ENCODE measurements at regions not wholly inside any gene's neighbourhood (a gene's known extent, or its start where the extent isn't known, plus 50 kb on each side); places are given as distances from the start of the nearest gene placed in this dataset.
"Not testable (repeated sequence)": the region's sequence is repeated elsewhere in the genome, so short reads cannot be mapped to it uniquely, and the experiment has no call there.

DNA sequence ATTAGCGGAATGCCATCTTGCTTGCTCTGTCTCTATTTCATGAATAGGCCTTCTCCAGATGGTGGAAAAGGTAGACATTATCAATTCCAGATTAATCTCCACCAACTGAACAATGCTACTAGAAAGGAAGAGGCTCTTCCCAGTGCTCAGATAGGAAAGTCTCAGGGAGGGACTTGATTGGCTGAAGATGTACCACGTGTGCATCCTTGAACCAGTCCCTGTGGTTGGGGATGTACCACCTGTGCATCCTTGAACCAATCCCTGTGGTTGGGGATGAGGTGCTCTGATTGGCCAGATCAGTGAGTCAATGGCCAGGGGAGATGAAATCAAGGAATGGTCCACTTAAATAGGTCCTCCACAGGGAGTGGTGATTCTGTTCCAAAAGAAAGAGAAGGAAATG is 246.2 kb downstream of the NPIPA7 start:
- not testable (repeated sequence) for DNase-seq

DNA sequence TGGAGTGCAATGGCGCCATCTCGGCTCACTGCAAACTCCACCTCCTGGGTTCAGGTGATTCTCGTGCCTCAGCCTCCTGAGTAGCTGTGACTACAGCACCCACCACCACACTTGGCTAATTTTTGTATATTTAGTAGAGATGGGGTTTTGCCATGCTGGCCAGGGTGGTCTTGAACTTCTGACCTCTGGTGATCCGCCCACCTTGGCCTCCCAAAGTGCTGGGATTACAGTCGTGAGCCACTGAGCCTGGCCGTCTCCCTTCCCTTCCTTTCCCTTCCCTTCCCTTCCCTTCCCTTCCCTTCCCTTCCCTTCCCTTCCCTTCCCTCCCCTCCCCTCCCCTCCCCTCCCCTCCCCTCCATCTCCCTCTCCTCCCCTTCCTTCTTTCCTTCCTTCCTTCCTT is 248.9 kb downstream of the NPIPA7 start:
- not testable (repeated sequence) for DNase-seq

GRCh38 chr16:16638231-16638630 is 259.3 kb downstream of the NPIPA7 start:
- not testable (repeated sequence) for DNase-seq

GRCh38 chr16:16638714-16639113 is 259.8 kb downstream of the NPIPA7 start:
- not testable (repeated sequence) for DNase-seq

- DNase-seq = not testable (repeated sequence)
These were observed 264.9 kb downstream of the NPIPA7 start for GRCh38 chr16:16643828-16644227.

DNA sequence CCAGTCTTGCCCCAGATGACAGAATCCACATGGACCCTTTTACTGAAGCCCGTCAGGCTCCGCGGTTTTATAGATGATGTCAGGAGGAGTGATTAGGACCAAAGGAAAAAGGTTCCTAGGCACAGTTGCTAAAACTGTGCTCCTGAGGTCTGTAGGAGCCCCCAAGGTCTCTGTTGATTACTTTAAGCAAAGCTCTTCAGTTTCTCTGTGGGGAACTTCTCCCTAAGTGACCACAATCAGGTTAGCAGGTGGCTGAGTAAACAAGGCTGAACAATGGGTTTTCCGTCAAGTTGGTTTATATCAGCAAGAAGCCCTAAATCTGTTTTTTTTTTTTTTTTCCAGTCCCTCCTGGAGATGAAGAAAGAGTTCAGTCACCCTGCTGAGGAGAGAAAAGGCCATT is 269.1 kb downstream of the NPIPA7 start:
- DNase-seq = not testable (repeated sequence)

DNA sequence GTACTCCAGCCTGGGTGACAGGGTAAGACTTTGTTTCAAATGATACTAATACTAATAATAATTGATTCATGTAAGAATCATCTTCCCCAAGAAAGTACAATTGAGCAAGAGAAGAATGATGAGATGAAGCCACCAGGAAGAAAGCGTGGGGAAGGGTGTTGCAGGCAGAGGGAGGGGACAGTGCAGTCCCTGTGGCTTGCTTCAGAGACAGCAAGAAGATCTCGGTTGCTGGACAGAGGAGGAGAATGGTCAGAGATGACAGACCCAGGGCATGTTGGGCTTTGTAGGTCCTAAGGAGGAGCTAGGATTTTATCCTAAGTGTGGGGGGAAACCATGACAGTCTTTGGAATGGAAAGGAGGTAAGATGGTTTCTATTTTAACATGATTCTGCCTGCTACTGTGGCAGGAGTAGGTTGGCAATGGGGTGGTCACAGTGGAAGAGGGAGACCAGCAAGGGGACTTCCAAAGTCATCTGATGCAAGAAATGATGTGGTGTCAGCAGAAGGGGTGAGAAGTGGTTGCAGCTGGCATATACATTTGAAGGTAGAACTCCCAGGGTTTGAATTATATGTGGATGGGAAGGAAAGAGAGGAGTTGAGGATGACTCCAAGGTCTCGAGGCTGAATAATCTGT is 293.4 kb downstream of the NPIPA7 start:
- not testable (repeated sequence) for DNase-seq

GRCh38 chr16:16674820-16675219 is 295.9 kb downstream of the NPIPA7 start:
- not testable (repeated sequence) for DNase-seq

DNA sequence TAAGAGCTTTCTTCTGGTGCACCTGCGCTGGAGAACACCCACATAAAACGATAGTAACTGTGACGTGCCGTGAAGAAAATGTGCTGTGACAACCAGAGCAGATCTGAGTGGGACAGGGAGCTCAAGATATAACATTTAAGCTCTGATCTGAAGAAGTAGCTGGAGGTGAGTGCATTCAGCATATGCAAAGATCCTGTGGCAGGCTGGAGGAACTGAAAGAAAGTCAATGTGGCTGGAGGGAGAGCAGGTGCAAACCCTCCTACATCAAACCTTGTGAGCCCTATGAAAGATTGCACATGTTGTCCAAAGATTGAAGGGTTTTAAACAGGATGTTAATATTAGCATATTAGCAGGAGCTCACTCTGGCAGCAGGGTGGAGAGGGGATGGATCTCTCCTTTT is 342.9 kb downstream of the NPIPA7 start:
- DNase-seq = not testable (repeated sequence)

- not testable (repeated sequence) for DNase-seq
These were observed 343.7 kb downstream of the NPIPA7 start for GRCh38 chr16:16722666-16723065.

DNA sequence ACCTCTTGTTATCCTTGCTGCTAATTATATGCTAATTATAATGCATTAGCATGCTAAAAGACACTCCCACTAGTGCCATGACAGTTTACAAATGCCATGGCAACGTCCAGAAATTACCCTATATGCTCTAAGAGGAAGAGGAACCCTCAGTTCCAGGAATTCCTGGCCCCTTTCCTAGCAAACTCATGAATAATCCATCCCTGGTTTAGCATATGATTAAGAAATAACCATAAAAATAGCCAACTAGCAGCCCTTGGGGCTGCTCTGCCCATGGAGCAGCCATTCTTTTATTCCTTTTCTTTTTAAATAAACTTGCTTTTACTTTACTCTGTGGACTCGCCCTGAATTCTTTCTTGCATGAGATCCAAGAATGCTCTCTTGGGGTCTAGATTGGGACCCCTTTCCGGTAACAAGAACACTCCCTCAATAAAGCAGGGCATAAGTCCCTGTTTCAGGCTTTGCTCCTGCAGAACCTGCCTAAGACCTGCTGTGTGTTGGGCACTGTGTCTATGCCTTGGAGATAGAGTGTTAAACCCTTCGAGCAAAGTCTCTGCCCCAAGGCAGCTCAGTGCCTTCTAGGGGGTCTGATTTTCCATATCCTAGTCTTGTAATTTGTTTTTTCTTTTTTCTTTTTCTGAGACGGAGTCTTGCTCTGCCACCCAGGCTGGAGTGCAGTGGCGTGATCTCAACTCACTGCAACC is 345.0 kb downstream of the NPIPA7 start:
- not testable (repeated sequence) for DNase-seq

GRCh38 chr16:16727048-16727447 is 348.1 kb downstream of the NPIPA7 start:
- DNase-seq = not testable (repeated sequence)

GRCh38 chr16:16742573-16742972 is 363.6 kb downstream of the NPIPA7 start:
- not testable (repeated sequence) for DNase-seq

DNA sequence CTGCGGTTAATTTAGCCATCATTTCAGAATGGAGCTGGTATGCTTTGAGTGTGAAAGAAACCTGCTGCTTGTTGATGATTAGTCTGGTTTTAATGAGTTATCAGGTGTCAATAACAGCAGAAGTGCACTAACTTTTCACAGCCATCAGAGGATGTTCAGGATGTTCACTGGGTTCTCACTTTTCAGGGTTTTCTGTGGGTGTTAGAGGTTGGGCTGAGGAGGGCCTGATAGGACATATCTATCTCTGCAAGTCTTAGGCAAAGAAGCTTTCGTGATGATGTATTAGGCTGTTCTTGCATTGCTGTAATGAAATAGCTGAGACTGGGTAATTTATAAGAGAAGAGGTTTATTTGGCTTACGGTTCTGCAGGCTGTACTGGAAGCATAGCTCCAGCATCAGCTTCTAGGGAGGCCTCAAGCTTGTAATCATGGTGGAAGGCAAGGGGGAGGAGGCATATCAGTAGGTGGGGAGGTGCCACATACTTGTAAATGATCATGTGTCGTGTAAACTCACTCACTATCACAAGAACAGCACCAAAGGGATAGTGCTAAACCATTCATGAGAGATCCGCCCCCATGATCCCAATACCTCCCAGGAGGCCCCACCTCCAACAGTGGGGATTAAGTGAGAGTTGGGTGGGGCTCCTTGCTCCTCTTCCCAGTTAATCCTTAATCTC is 376.2 kb downstream of the NPIPA7 start:
- DNase-seq = not testable (repeated sequence)

DNA sequence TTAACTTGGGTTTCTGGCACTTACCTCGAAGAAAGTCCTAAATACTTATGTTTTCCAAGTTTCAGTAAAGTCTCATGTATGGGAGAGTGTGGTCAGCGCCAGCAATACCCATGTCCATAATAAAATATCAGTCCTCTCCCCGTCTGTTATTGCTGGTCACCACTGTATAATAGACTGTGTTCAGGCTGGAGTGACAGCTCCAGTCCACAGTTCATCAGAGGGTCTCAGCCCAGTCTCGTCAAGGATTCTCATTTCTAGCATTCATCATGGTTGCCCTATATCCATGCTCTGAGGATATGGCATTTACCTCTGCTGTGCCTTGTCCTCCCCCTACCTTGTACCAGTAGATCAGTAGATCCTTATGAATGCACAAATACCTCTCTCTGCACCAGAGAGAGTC is 384.5 kb downstream of the NPIPA7 start:
- DNase-seq = no peak

DNA sequence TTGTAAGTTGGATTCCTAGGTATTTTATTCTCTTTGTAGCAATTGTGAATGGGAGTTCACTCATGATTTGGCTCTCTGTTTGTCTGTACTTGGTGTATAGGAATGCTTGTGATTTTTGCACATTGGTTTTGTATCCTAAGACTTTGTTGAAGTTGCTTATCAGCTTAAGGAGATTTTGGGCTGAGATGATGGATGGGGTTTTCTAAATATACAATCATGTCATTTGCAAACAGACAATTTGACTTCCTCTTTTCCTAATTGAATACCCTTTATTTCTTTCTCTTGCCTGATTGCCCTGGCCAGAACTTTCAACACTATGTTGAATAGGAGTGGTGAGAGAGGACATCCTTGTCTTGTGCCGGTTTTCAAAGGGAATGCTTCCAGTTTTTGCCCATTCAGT is 391.8 kb downstream of the NPIPA7 start:
- DNase-seq = not testable (repeated sequence)

DNA sequence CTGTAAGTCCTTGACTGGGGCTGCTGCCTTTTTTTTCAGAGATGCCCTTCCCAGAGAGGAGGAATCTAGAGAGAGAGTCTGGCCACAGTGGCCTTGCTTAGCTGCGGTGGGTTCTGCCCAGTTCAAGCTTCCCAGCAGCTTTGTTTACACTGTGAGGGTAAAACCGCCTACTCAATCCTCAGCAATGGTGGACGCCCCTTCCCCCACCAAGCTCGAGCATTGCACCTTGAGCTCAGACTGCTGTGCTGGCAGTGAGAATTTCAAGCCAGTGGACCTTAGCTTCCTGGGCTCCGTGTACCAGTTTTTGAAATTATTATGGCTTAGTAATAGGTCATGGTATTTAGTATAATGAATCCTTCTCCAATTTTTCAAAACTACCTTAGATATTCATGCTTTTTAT is 395.4 kb downstream of the NPIPA7 start:
- no peak for DNase-seq

DNA sequence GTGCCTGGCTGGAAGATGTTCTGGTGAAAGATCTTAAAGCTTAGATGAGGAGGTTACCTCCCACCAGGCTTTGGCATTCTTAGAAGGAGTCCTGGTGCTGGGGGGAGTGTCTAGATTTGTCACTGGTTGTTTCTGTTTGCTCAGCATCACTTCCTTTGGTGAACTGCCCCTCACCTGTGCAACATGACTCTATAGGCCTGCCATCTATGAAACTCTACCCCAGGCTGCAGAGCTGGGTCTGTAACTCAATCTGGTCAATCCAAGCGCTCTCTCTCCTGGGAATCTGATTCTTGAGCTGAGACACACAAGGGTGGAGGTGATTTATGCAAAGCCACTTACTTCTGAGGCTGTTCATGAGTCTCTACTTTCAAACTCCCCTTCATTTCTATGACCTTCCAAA is 399.4 kb downstream of the NPIPA7 start:
- no peak for DNase-seq

DNA sequence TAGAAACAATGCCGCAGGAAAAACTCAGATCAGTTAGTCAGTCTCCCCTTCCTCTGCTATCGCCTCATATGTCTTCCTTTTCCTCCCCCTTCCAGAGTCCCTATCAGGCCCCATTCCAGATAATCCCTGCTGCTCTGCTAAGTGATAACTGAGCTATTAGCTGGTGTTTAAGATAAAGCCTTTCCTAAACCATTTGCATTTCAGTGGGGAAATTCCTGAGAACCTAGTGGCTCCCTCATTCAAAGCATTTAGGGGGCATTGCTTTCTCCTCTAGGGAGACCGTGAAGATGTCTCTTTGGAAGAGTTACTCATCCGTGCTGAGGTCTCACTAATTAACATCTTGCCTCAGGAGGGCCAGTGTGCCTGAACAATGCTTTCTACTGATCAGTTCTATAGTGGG is 401.6 kb downstream of the NPIPA7 start:
- no peak for DNase-seq

- no peak for DNase-seq
These were observed 403.2 kb downstream of the NPIPA7 start for GRCh38 chr16:16782153-16782552.

DNA sequence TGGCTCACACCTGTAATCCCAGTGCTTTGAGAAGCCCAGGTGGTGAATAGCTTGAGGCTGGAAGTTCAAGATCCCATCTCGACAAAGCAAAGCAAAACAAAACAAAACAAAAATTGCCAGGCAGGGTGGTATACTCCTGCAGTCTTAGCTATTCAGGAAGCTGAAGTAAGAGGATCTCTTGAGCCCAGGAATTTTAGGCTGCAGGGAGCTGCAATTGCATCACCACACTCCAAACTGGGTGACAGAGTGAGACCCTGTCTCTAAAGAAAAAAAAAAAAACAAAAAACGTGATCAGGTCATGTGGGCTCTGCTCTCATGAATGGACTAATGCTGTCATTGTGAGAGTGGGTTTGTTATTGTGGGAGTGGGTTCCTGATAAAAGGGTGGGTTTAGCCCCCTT is 409.1 kb downstream of the NPIPA7 start:
- no peak for DNase-seq

DNA sequence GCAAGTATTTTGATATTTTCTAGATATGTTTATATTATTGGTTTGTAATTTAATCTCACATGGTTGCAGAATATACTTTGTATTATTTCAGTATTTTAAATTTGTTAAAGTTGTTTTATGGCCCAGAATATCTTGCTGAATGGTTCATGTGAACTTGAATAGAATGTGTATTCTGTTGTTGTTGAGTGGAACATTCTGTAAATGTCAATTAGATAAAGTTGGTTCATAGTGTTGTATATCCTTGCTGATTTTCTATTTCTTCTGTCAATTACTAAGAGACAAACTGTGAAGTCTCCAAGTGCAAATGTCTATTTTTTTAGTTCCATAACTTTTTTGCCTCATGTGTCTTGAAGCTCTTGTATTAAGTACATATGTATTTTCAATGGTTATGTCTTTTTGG is 411.7 kb downstream of the NPIPA7 start:
- no peak for DNase-seq

DNA sequence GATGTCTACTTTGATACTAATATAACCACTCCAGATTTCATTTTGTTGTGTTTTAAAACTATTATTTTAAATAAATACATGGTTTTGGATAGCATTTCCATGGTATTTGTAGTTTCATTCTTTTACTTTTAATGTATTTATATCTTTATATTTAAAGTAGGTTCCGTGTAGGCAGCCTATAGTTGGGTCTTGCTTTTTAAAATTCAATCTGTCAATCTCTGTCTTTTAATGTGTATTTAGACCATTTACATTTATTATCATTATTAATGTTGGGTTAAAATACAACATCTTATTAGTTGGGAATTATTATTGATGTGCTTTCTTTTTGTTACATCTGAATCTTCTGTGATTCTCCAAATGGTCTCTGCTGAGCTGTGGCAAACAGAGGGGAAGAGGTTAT is 412.1 kb downstream of the NPIPA7 start:
- DNase-seq = no peak

DNA sequence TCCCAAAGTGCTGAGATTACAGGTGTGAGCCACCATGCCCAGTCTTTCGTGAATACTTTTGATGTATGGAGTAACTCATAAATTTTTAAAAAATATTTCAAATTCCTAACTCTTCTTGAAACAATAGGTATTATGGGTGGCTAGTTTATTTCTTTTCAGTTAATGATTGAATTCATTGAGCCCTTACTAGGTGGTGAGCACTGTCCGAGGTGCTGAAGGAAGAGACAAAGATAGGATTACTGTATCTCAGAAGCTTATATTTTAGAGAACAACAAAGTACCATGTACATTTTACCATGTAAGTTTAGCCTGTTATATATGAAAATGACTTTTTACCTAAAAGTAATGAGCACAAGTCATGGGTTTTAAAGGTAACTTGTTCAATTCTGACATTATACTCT is 418.3 kb downstream of the NPIPA7 start:
- no peak for DNase-seq
